H9 (cell line): ENCODE measurements at regions not wholly inside any gene's neighbourhood (a gene's known extent, or its start where the extent isn't known, plus 50 kb on each side); places are given as distances from the start of the nearest gene placed in this dataset.

ENCODE experiments used
- DNase-seq: peaks from one replicate; pipeline ENCODE4 v3.0.0-alpha.2; 2017
- H2AFZ ChIP-seq: one replicate; pipeline ENCODE4 v1.6.1; 2013; ENCODE audit warnings: mild to moderate bottlenecking, low read length, control low read depth, moderate library complexity
- H2AK5ac ChIP-seq: 2 replicates; pipeline ENCODE4 v1.6.1; 2013; ENCODE audit warnings: low read length, control low read depth, mixed read lengths; ENCODE audit not compliant: insufficient read length
- H2BK120ac ChIP-seq: one replicate; pipeline ENCODE4 v1.6.1; 2013; ENCODE audit warnings: low read depth, mild to moderate bottlenecking, low read length, control low read depth, inconsistent platforms; ENCODE audit not compliant: poor library complexity, severe bottlenecking
- H2BK12ac ChIP-seq: 2 replicates; pipeline ENCODE4 v1.6.1; 2013; ENCODE audit warnings: low read length, control low read depth, mixed read lengths, low read depth; ENCODE audit not compliant: insufficient read length
- H2BK15ac ChIP-seq: 2 replicates; pipeline ENCODE4 v1.6.1; 2013; ENCODE audit warnings: low read depth, low read length, control low read depth
- H2BK20ac ChIP-seq: one replicate; pipeline ENCODE4 v1.6.1; 2013; ENCODE audit warnings: low read depth, mild to moderate bottlenecking, low read length, control low read depth, inconsistent platforms; ENCODE audit not compliant: poor library complexity, severe bottlenecking
- H2BK5ac ChIP-seq: 2 replicates; pipeline ENCODE4 v1.6.1; 2013; ENCODE audit warnings: low read length, control low read depth, mixed read lengths; ENCODE audit not compliant: insufficient read length
- H3K14ac ChIP-seq: 2 replicates; pipeline ENCODE4 v1.6.1; 2013; ENCODE audit warnings: low read length, control low read depth; ENCODE audit not compliant: insufficient read depth
- H3K18ac ChIP-seq: 2 replicates; pipeline ENCODE4 v1.6.1; 2013; ENCODE audit warnings: low read depth, mild to moderate bottlenecking, mixed read lengths, low read length, control low read depth; ENCODE audit not compliant: insufficient read length
- H3K23ac ChIP-seq: 2 replicates; pipeline ENCODE4 v1.6.1; 2013; ENCODE audit warnings: low read length, control low read depth, mixed read lengths, low read depth; ENCODE audit not compliant: insufficient read length
- H3K23me2 ChIP-seq: 2 replicates; pipeline ENCODE4 v1.6.1; 2013; ENCODE audit warnings: low read depth, mild to moderate bottlenecking, mixed read lengths, low read length, control low read depth; ENCODE audit not compliant: insufficient read length, poor library complexity, severe bottlenecking
- H3K27ac ChIP-seq: 2 replicates; pipeline ENCODE4 v1.5.1; 2013; ENCODE audit warnings: low read length, control low read depth, mixed read lengths, low read depth; ENCODE audit not compliant: insufficient read length
- H3K27me3 ChIP-seq: 2 replicates; pipeline ENCODE4 v1.6.1; 2013; ENCODE audit warnings: low read length, control low read depth, inconsistent platforms; ENCODE audit not compliant: insufficient read depth
- H3K4ac ChIP-seq: 2 replicates; pipeline ENCODE4 v1.6.1; 2013; ENCODE audit warnings: low read depth, mild to moderate bottlenecking, control low read depth, inconsistent platforms, low read length, moderate library complexity
- H3K4me1 ChIP-seq: 2 replicates; pipeline ENCODE4 v1.6.1; 2013; ENCODE audit warnings: low read length, control low read depth, inconsistent platforms; ENCODE audit not compliant: insufficient read depth
- H3K4me2 ChIP-seq: 2 replicates; pipeline ENCODE4 v1.6.1; 2013; ENCODE audit warnings: low read length, control low read depth, mixed read lengths; ENCODE audit not compliant: insufficient read length, insufficient read depth
- H3K56ac ChIP-seq: 2 replicates; pipeline ENCODE4 v1.6.1; 2013; ENCODE audit warnings: low read depth, mild to moderate bottlenecking, mixed read lengths, low read length, control low read depth; ENCODE audit not compliant: insufficient read length
- H3K79me1 ChIP-seq: 2 replicates; pipeline ENCODE4 v1.6.1; 2013; ENCODE audit warnings: low read depth, mild to moderate bottlenecking, moderate library complexity, low read length, control low read depth, inconsistent platforms; ENCODE audit not compliant: insufficient read depth, poor library complexity, severe bottlenecking
- H3K79me2 ChIP-seq: 2 replicates; pipeline ENCODE4 v1.6.1; 2013; ENCODE audit warnings: low read length, control low read depth, inconsistent platforms; ENCODE audit not compliant: insufficient read depth
- H3K9ac ChIP-seq: 2 replicates; pipeline ENCODE4 v1.6.1; 2013; ENCODE audit warnings: low read length, control low read depth, mixed read lengths; ENCODE audit not compliant: insufficient read length; ENCODE audit errors: extremely low read depth
- H3K9me3 ChIP-seq: one replicate; pipeline ENCODE4 v1.6.1; 2013; ENCODE audit warnings: low read depth, low read length, inconsistent platforms; ENCODE audit not compliant: control insufficient read depth
- H3T11ph ChIP-seq: one replicate; pipeline ENCODE4 v1.6.1; 2013; ENCODE audit warnings: mild to moderate bottlenecking, low read length, control low read depth, inconsistent platforms
- H4K20me1 ChIP-seq: one replicate; pipeline ENCODE4 v1.6.1; 2013; ENCODE audit not compliant: control insufficient read depth, insufficient read length, insufficient read depth
- H4K5ac ChIP-seq: 2 replicates; pipeline ENCODE4 v1.6.1; 2013; ENCODE audit warnings: low read depth, mild to moderate bottlenecking, mixed read lengths, low read length, control low read depth; ENCODE audit not compliant: insufficient read length
- H4K8ac ChIP-seq: replicated peaks from 2 replicates; pipeline ENCODE4 v1.6.1; 2013; ENCODE audit warnings: low read length, control low read depth, mixed read lengths, low read depth; ENCODE audit not compliant: insufficient read length
- H4K91ac ChIP-seq: 2 replicates; pipeline ENCODE4 v1.6.1; 2013; ENCODE audit warnings: low read depth, mild to moderate bottlenecking, moderate library complexity, mixed read lengths, low read length, control low read depth; ENCODE audit not compliant: insufficient read length
- H3K27ac Mint-ChIP-seq, 3 experiments: 2 replicates in 2 of 3; 3 replicates in 1 of 3; pipeline ENCODE4 v1.8.0; 2020 to 2021; ENCODE audit warnings: mixed read lengths in 3 of 3, mild to moderate bottlenecking in 1 of 3, moderate library complexity in 1 of 3
- H3K27me3 Mint-ChIP-seq: 2 replicates; pipeline ENCODE4 v1.8.0; 2021; ENCODE audit warnings: low read depth, mild to moderate bottlenecking, moderate library complexity, mixed read lengths
- H3K36me3 Mint-ChIP-seq, 3 experiments: 2 replicates in 2 of 3; 3 replicates in 1 of 3; pipeline ENCODE4 v1.8.0; 2020 to 2021; ENCODE audit warnings: low read depth in 3 of 3, mixed read lengths in 3 of 3; ENCODE audit not compliant: insufficient read depth in 1 of 3
- H3K4me1 Mint-ChIP-seq, 2 experiments: 2 replicates each; pipeline ENCODE4 v1.8.0; 2020; ENCODE audit warnings: mixed read lengths in 2 of 2
- H3K4me3 Mint-ChIP-seq, 2 experiments: 2 replicates in 1 of 2; 3 replicates in 1 of 2; pipeline ENCODE4 v1.8.0; 2020 to 2021; ENCODE audit warnings: mild to moderate bottlenecking in 2 of 2, mixed read lengths in 2 of 2, moderate library complexity in 1 of 2
- H3K9me3 Mint-ChIP-seq, 2 experiments: 2 replicates in 1 of 2; 3 replicates in 1 of 2; pipeline ENCODE4 v1.8.0; 2020; ENCODE audit warnings: mild to moderate bottlenecking in 2 of 2, mixed read lengths in 2 of 2, moderate library complexity in 1 of 2
- CTCF ChIP-seq: fragments of 200-600 bp; sonication (generic); conservative IDR thresholded peaks from 3 replicates; pipeline ENCODE4 v1.8.0; 2021; ENCODE audit warnings: antibody characterized with exemption, mild to moderate bottlenecking
- WGBS: extraction: QIAGEN DNeasy Blood & Tissue Kit; methylation state at CpG from one replicate; pipeline ENCODE4 v1.1.7; 2013; ENCODE audit warnings: missing lambda C conversion rate, low lambda C conversion rate, mixed read lengths; ENCODE audit not compliant: insufficient read length; ENCODE audit errors: extremely low coverage; 5-methylcytosine and 5-hydroxymethylcytosine counted together

- Histone ChIP-seq H3K79me1 (no peaks in the 10 kb centered on the region), H3T11ph (no peak overlapping the region), H2BK15ac (no peak overlapping the region), H4K8ac (no peak overlapping the region), H4K5ac (no peak overlapping the region), H3K23ac (no peak overlapping the region), H3K18ac (no peak overlapping the region), H3K79me2 (no peaks in the 10 kb centered on the region), H3K4me2 (no peak overlapping the region), H2BK120ac (no peak overlapping the region), H2BK5ac (no peak overlapping the region), H2AK5ac (no peak overlapping the region), H3K27ac (no peak overlapping the region), H4K20me1 (no peaks in the 10 kb centered on the region), H3K4ac (no peak overlapping the region), H4K91ac (no peak overlapping the region), H3K23me2 (no peaks in the 10 kb centered on the region), H3K27me3 (no peaks in the 10 kb centered on the region; the same call in 1 of the 2 replicates), H3K56ac (no peak overlapping the region), H3K9ac (no peak overlapping the region), H2BK12ac (no peak overlapping the region), H3K4me1 (0 out of 2 replicates have a peak, but pooled peaks cover 4% of the 10 kb centered on the region), H3K14ac (no peak overlapping the region), H2AFZ (no peak overlapping the region), H3K9me3 (no peaks in the 10 kb centered on the region), H2BK20ac (no peak overlapping the region)
- peaks cover 29% of the 10 kb centered on the region for H3K27me3 Mint-ChIP-seq
- H3K27ac Mint-ChIP-seq, result no peak overlapping the region; a peak in 1 of 7 replicates
- no CpG with 5 or more reads among the region's 2 CpGs for WGBS
- no peak overlapping the region; a peak in 1 of 5 replicates for H3K4me3 Mint-ChIP-seq
- H3K36me3 Mint-ChIP-seq, result 0 out of 7 replicates have a peak, but pooled peaks cover 0 to 4% (median 0%) of the 10 kb centered on the region in 3 experiments
- peaks cover 14 to 23% of the 10 kb centered on the region in 2 experiments for H3K4me1 Mint-ChIP-seq
- no peak for TF ChIP-seq CTCF
- DNase-seq, result no peak
- H3K9me3 Mint-ChIP-seq, result peaks cover 3 to 7% of the 10 kb centered on the region in 2 experiments; a peak in 2 of 5 replicates
These were observed 343.5 kb downstream of the PBX1 start for GRCh38 chr1:164902491-164902890.
